RWPE1 (cell line): ENCODE measurements at regions not wholly inside any gene's neighbourhood (a gene's known extent, or its start where the extent isn't known, plus 50 kb on each side); places are given as distances from the start of the nearest gene placed in this dataset.

Experiments used
- CTCF ChIA-PET: fragments of 350-600 bp; sonication (Branson Sonifier 250); formaldehyde crosslinking; extraction: SDS; loops from one replicate; lab custom pipeline; 2021; lab: Yijun Ruan, JAX
- POLR2A ChIA-PET: fragments of 400-600 bp; formaldehyde crosslinking; extraction: SDS; loops from one replicate; lab custom pipeline; 2020; ENCODE audit warnings: antibody characterized with exemption; ENCODE audit not compliant: low non-redundant PET; lab: Yijun Ruan, JAX
- DNase-seq: peaks from one replicate; pipeline ENCODE4 v3.0.0; 2012; ENCODE audit warnings: low spot score
- H3K27ac ChIP-seq: fragments of 450-650 bp; 2 replicates; pipeline ENCODE4 v1.5.1; 2017
- CTCF ChIP-seq: fragments of 450-650 bp; conservative IDR thresholded peaks from 2 replicates; pipeline ENCODE4 v1.5.1; 2017; ENCODE audit warnings: low read depth, mild to moderate bottlenecking

GRCh38 chr7:1345796-1346755 is 113.2 kb downstream of the MICALL2 start:
- no peak for DNase-seq
- ChIA-PET POLR2A (no interaction called here), CTCF (interaction anchor here (0.6 kb wide), 1 partner anchor 44 kb away, joined by 3 read pairs; no protein-coding TSS in a partner anchor)
- H3K27ac ChIP-seq, result no peak overlapping the region
- no peak for TF ChIP-seq CTCF

GRCh38 chr7:1346851-1347250 is 112.4 kb downstream of the MICALL2 start:
- CTCF ChIA-PET, result no interaction called here
- H3K27ac ChIP-seq, result no peak overlapping the region
- TF ChIP-seq CTCF, result no peak
- POLR2A ChIA-PET, result no interaction called here
- DNase-seq, result no peak

GRCh38 chr7:1348096-1348822 is 111.0 kb downstream of the MICALL2 start:
- no peak overlapping the region for H3K27ac ChIP-seq
- CTCF ChIA-PET, result no interaction called here
- no peak for DNase-seq
- POLR2A ChIA-PET, result no interaction called here
- no peak for TF ChIP-seq CTCF

- DNase-seq, result no peak
- TF ChIP-seq CTCF, result no peak
- ChIA-PET CTCF (no interaction called here), POLR2A (no interaction called here)
- H3K27ac ChIP-seq, result no peak overlapping the region
These were observed 110.4 kb downstream of the MICALL2 start for GRCh38 chr7:1348823-1349335.

- TF ChIP-seq CTCF, result no peak
- CTCF ChIA-PET, result no interaction called here
- DNase-seq, result no peak
- POLR2A ChIA-PET, result no interaction called here
- H3K27ac ChIP-seq, result no peak overlapping the region
These were observed 109.9 kb downstream of the MICALL2 start for GRCh38 chr7:1349351-1349761.

- DNase-seq, result no peak
- POLR2A ChIA-PET, result no interaction called here
- CTCF ChIA-PET, result interaction anchor here (1.5 kb wide), 1 partner anchor 60 kb away, joined by 3 read pairs; no protein-coding TSS in a partner anchor
- no peak overlapping the region for H3K27ac ChIP-seq
- TF ChIP-seq CTCF, result no peak
These were observed 107.2 kb downstream of the MICALL2 start for GRCh38 chr7:1351881-1352625.
